ENCODE measurements at regions not wholly inside any gene's neighbourhood (a gene's known extent, or its start where the extent isn't known, plus 50 kb on each side); places are given as distances from the start of the nearest gene placed in this dataset.

DNA sequence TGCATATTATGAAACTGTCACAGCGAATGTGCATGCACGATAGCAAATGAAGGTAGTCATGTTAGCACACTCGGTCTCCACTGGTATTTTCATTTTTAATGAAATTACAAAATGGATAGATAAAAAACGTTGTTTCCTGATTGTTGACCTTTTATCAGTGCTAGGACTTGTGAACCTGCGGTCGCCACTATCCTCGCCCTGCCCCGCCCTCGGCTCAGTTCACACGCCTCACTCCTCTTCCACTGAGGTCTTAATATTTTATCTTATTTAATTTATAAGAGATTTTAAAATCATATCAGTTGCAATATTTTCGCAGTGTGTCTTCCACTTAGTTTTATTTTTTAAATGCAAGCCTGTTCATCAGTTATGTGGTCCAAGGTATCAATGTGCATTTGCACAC, 382.6 kb upstream of the IRX4 start:
- no peak for DNase-seq (ENCODE audit: low spot score)

DNA sequence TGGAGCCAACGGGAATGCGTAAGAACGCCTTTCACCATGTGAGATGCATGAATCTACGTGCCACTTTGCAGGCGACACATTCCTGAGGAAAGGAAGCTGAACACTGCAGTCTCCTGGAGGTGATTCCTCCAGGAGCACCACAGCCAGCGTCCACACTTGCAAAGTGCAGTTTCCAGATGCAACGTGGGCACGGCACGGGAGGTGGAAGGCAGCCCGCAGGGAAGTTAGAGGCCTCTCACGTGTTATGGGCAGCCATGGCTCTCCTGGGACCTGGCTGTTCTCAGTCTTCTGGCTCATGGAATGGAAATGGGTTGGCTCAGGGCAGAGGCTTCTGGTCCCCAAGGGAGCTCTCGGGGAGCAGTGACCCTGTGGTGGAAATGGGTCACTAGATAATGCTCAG, 381.0 kb upstream of the IRX4 start:
- Mint-ChIP-seq H3K4me3 (ENCODE audit: low read depth) (no peak overlapping the region), H3K27ac (no peak overlapping the region), H3K9me3 (no peaks in the 10 kb centered on the region), H3K36me3 (ENCODE audit: low read depth) (no peaks in the 10 kb centered on the region), H3K4me1 (ENCODE audit: low read depth) (no peaks in the 10 kb centered on the region), H3K27me3 (ENCODE audit: low read depth) (no peaks in the 10 kb centered on the region)
- no peak for DNase-seq (ENCODE audit: low spot score)
- intact Hi-C loops (cut with micrococcal nuclease) = no loop called here

More for the DNA sequence above, 382.6 kb upstream of the IRX4 start:
- Mint-ChIP-seq H3K9me3 (no peaks in the 10 kb centered on the region), H3K4me3 (ENCODE audit: low read depth) (no peak overlapping the region), H3K4me1 (ENCODE audit: low read depth) (no peaks in the 10 kb centered on the region), H3K27ac (no peak overlapping the region), H3K36me3 (ENCODE audit: low read depth) (no peaks in the 10 kb centered on the region), H3K27me3 (ENCODE audit: low read depth) (no peaks in the 10 kb centered on the region)
- intact Hi-C loops (cut with micrococcal nuclease) = no loop called here

DNA sequence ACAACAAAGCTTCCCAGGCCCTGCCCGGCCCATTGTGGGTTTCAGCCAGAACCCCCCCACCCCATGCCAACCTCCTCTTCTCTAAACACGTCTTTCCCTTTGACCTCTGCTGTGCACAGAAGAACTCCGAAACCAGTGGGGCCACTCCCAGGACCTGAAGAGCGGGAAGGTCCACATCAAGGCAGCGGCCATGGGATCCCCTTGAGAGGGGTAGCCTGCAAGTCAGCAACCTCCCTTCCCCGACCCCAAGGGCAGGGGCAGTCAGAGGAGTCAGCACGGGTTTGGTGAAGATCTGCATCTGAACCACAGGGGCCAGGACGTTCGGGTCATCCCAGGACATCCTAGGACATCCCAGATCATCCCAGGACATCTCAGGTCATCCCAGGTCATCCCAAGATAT, 379.9 kb upstream of the IRX4 start:
- no peak for DNase-seq (ENCODE audit: low spot score)
- no peaks in the 10 kb centered on the region for H3K36me3 Mint-ChIP-seq (ENCODE audit: low read depth)
- no peaks in the 10 kb centered on the region for H3K4me1 Mint-ChIP-seq (ENCODE audit: low read depth)
- no peaks in the 10 kb centered on the region for H3K27me3 Mint-ChIP-seq (ENCODE audit: low read depth)
- no peak overlapping the region for H3K4me3 Mint-ChIP-seq (ENCODE audit: low read depth)
- H3K9me3 Mint-ChIP-seq = no peaks in the 10 kb centered on the region
- intact Hi-C loops (cut with micrococcal nuclease) = no loop called here
- no peak overlapping the region for H3K27ac Mint-ChIP-seq

DNA sequence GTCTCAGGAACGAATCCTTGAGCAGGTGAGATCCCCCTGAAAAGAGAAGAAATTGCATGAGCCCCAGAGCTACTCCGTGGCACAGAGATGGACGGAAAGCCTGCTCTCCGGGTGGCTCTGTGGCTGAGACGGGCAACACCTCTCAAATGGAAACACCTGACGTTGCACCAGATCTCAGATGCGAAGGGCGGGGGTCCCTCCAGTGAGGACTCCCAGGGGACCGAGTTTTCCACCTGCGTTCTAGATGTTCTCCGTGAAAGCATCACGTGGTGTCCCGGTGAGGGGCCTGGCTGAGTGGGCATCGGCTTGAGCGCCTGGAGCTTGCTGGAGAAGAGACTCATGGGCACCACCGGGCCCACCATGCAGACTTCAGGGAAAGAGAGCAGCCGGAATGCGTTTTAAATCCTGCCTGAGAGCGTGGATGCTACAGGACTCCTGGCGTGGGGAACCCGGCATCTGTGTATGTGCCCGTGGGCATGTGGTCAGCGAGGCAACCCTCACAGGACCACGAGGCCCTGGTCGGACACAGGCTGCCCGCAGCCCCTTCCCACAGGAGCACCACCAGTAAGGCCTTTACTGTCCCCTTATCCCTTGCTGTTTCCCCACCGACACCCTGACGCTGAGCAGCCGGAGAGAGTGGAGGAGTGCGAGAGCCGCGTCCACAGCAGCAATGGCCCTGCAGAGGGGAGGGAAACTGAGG, 378.4 kb upstream of the IRX4 start:
- H3K4me1 Mint-ChIP-seq (ENCODE audit: low read depth) = no peaks in the 10 kb centered on the region
- H3K27ac Mint-ChIP-seq = no peak overlapping the region
- H3K27me3 Mint-ChIP-seq (ENCODE audit: low read depth) = no peaks in the 10 kb centered on the region
- no peak for DNase-seq (ENCODE audit: low spot score)
- H3K36me3 Mint-ChIP-seq (ENCODE audit: low read depth) = no peaks in the 10 kb centered on the region
- no peaks in the 10 kb centered on the region for H3K9me3 Mint-ChIP-seq
- H3K4me3 Mint-ChIP-seq (ENCODE audit: low read depth) = no peak overlapping the region
- intact Hi-C loops (cut with micrococcal nuclease) = no loop called here

DNA sequence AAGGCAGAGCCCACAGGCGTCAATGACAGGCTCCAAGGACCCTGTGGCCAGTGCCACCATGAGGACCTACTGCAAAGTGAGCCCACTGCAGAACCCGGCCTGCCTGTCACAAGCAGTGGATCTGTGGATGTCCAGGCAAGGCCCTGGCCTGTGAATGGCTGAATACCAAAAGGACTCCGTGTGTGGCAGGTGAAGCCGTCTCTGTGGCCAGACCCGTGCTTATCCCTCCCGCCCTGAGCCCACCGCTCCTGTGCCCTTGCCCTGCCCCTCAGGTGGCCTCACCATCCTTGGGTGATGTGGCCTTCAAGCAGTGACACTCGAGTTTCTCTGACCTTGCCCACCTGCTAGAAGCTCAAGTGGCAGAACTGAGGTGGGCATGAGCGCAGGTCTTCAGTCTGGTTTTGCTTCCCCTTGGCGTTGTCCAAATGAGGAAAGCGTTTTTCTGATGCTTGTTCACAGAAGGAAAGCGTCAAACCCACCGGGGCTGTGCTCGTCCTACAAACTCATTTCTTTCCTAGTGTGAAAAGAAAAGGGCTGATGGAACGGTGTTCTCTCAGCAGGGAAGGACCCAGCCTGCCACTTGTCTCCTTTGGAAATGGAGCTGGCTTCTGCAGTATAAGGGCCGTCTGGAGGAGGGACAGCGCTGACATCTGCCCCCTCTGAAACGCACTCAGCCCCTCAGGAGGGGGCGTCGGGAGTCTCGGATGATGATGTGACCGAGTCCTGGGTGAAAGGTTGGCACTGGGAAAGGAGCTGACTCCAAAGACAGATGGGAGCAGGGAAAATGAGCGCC, 377.7 kb upstream of the IRX4 start:
- H3K36me3 Mint-ChIP-seq (ENCODE audit: low read depth) = no peaks in the 10 kb centered on the region
- intact Hi-C loops (cut with micrococcal nuclease) = no loop called here

DNA sequence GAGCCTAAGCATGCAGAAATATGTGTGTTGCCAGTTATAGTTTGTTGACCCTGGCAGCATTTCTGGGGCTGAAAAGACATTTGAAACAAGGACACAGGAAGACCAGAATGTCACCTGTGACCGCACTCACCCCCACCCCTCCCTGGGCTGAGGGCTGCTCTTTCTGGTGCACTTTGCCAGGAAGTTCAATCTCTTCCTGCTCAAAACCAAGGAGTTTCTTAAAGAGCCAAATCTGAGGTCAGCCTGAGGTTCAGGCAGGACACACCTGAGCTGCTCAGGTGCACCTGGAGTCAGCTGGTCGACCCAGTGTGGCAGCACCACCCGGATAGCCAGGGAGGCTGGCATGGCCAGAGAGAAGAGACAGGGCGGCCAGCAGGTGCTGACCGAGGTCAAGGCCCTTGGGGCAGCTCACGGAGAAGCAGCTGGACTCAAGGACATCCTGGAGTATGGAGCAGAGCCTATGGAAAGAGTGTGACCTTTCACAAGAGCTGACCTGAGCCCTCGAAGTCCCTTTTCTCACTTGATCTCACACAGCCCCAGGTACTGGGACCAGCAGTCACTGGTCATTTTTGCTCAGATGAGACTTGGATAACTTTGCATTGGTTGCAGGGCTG, 376.9 kb upstream of the IRX4 start:
- no peak overlapping the region for H3K4me3 Mint-ChIP-seq (ENCODE audit: low read depth)
- H3K36me3 Mint-ChIP-seq (ENCODE audit: low read depth) = no peaks in the 10 kb centered on the region
- H3K9me3 Mint-ChIP-seq = no peaks in the 10 kb centered on the region
- DNase-seq (ENCODE audit: low spot score) = no peak
- H3K27me3 Mint-ChIP-seq (ENCODE audit: low read depth) = no peaks in the 10 kb centered on the region
- H3K4me1 Mint-ChIP-seq (ENCODE audit: low read depth) = no peaks in the 10 kb centered on the region
- H3K27ac Mint-ChIP-seq = no peak overlapping the region
- intact Hi-C loops (cut with micrococcal nuclease) = no loop called here

More for the DNA sequence above, 377.7 kb upstream of the IRX4 start:
- no peak for DNase-seq (ENCODE audit: low spot score)
- H3K27ac Mint-ChIP-seq = no peak overlapping the region
- H3K27me3 Mint-ChIP-seq (ENCODE audit: low read depth) = no peaks in the 10 kb centered on the region
- no peaks in the 10 kb centered on the region for H3K9me3 Mint-ChIP-seq
- H3K4me1 Mint-ChIP-seq (ENCODE audit: low read depth) = no peaks in the 10 kb centered on the region
- H3K4me3 Mint-ChIP-seq (ENCODE audit: low read depth) = no peak overlapping the region

DNA sequence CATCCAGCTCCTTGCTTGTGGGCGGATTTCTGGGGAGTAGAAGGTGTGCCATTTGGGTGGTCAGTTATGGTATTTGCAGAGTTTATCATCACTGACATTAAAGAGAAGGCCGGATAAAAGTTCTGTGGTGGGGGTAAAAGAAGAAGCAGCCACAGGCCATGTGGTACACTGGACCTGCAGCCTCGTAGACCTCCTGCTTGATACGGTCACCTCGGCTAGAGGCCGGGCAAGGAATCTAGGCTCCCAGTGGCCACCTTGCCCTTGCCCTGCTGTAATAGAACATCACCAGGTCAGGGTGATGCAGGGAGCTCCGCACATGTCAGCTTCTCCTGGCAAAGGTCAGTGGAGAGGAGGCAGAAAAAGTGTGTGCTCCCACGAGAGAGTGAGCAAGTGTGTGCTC, 376.1 kb upstream of the IRX4 start:
- Mint-ChIP-seq H3K9me3 (no peaks in the 10 kb centered on the region), H3K27me3 (ENCODE audit: low read depth) (no peaks in the 10 kb centered on the region), H3K4me3 (ENCODE audit: low read depth) (no peak overlapping the region), H3K36me3 (ENCODE audit: low read depth) (no peaks in the 10 kb centered on the region), H3K27ac (no peak overlapping the region), H3K4me1 (ENCODE audit: low read depth) (no peaks in the 10 kb centered on the region)
- intact Hi-C loops (cut with micrococcal nuclease) = no loop called here
- DNase-seq (ENCODE audit: low spot score) = no peak

DNA sequence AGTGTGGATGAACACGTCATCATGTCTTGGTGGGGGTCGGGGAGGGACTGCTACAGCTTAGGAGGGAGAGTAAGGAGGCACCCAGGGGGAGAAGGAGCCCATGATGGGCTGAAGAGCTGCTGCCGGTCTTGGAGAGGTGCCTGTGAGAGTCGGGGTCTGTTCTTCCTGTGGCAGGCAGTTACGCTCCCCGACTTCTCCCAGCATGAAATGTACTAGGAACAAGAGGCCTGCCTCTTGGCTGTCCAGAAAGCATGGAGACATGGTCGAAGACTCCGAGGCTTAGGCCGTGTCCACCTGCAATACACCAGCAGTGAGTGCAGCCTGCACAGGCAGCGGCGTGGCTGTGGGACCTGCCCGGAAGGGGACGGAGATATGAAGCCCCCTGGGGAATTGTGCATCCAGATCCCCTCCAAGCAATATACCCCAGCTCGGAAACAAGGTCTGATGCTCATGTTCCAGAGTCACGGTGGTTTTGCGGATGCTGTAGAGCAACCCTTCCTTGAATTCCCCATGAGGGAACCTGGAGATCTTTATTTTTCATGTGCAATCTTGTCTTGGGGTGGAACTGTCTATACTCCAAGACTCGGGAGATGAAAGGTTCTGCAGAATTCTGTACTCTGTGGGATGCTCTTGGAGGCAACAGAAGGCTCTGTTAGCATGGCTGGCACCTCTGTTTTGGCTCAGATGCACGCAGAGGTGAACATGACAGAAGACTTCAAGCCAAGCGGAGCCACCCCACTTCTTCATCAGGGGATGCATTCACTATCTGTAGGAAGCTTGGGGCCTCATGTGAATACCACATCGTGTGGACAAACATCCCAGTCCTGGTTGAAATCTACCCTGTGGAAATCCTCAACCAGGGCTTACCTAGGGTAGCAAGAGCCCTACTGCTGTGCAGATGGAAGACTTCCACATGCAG, 374.9 kb upstream of the IRX4 start:
- no peak overlapping the region for H3K4me3 Mint-ChIP-seq (ENCODE audit: low read depth)
- DNase-seq (ENCODE audit: low spot score) = no peak
- no peak overlapping the region for H3K27ac Mint-ChIP-seq
- H3K27me3 Mint-ChIP-seq (ENCODE audit: low read depth) = no peaks in the 10 kb centered on the region
- intact Hi-C loops (cut with micrococcal nuclease) = no loop called here
- no peaks in the 10 kb centered on the region for H3K4me1 Mint-ChIP-seq (ENCODE audit: low read depth)
- no peaks in the 10 kb centered on the region for H3K9me3 Mint-ChIP-seq
- H3K36me3 Mint-ChIP-seq (ENCODE audit: low read depth) = no peaks in the 10 kb centered on the region

DNA sequence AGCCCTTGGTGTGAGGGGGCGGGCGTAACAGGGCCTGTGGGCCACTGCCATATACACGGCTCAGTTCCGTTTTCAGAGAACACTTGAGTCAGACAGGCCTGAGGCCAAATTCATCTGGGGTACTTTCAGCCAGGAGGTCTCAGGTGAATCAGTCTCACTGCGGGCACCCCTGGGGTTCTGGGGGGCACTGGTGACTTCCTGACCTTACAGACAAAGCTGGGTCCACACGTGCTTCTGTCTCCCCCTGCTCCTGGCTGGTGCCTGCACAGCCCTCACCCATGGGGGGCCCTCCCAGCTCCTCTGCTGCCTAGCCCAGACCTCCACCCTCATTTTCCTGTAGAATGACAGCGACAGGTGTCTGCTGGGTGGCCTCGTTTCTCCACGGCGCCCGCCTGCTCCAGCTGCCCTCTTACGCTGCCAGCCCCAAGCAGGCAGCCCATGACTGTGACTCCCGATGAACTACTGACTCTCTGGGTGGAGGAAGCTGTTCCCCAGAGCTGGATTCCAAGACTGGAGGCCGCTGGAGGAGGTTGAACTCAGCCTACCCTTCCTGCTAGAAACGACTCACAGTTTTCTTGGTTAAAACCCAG, 374.1 kb upstream of the IRX4 start:
- no peaks in the 10 kb centered on the region for H3K36me3 Mint-ChIP-seq (ENCODE audit: low read depth)
- H3K9me3 Mint-ChIP-seq = no peaks in the 10 kb centered on the region
- no peaks in the 10 kb centered on the region for H3K4me1 Mint-ChIP-seq (ENCODE audit: low read depth)
- H3K27me3 Mint-ChIP-seq (ENCODE audit: low read depth) = no peaks in the 10 kb centered on the region
- intact Hi-C loops (cut with micrococcal nuclease) = no loop called here
- DNase-seq (ENCODE audit: low spot score) = no peak
- no peak overlapping the region for H3K4me3 Mint-ChIP-seq (ENCODE audit: low read depth)
- H3K27ac Mint-ChIP-seq = no peak overlapping the region

DNA sequence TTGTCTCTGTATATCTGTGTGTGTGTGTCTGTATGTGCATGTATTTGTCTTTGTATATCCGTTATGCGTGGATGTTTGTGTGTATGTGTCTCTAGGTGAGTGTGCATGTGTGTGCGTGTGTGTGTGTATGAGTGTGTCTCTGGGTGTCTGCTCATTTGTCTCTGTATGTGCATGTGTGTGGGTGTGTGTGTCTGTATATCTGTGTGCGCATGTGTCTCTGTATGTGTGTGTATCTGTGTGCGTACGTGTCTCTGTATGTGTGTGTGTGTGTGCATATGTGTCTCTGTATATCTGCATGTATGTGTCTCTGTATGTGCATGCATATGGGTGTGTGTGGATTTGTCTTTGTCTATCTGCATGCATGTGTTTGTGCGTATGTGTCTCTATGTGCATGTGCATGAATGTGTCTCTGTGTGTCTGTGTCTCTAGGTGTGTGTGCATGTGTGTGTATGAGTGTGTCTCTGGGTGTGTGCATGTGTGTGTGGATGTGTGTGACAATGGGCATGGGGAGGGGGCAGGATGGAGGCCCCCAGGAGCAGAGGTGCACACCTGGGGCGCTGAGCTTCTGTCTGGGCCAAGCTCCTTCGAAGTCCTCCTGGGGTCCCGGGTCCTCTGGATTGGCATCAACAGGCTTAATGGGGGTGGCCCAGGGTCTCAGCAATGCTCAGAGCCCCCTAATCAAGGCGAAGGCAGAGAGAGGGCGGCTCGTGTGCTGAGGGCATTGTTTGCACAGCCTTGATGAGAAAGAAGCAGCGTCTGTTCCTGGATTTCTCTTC, 373.4 kb upstream of the IRX4 start:
- no peak for DNase-seq (ENCODE audit: low spot score)
- no peak overlapping the region for H3K4me3 Mint-ChIP-seq (ENCODE audit: low read depth)
- no peaks in the 10 kb centered on the region for H3K4me1 Mint-ChIP-seq (ENCODE audit: low read depth)
- H3K27ac Mint-ChIP-seq = no peak overlapping the region
- intact Hi-C loops (cut with micrococcal nuclease) = no loop called here
- no peaks in the 10 kb centered on the region for H3K9me3 Mint-ChIP-seq
- no peaks in the 10 kb centered on the region for H3K36me3 Mint-ChIP-seq (ENCODE audit: low read depth)
- no peaks in the 10 kb centered on the region for H3K27me3 Mint-ChIP-seq (ENCODE audit: low read depth)

DNA sequence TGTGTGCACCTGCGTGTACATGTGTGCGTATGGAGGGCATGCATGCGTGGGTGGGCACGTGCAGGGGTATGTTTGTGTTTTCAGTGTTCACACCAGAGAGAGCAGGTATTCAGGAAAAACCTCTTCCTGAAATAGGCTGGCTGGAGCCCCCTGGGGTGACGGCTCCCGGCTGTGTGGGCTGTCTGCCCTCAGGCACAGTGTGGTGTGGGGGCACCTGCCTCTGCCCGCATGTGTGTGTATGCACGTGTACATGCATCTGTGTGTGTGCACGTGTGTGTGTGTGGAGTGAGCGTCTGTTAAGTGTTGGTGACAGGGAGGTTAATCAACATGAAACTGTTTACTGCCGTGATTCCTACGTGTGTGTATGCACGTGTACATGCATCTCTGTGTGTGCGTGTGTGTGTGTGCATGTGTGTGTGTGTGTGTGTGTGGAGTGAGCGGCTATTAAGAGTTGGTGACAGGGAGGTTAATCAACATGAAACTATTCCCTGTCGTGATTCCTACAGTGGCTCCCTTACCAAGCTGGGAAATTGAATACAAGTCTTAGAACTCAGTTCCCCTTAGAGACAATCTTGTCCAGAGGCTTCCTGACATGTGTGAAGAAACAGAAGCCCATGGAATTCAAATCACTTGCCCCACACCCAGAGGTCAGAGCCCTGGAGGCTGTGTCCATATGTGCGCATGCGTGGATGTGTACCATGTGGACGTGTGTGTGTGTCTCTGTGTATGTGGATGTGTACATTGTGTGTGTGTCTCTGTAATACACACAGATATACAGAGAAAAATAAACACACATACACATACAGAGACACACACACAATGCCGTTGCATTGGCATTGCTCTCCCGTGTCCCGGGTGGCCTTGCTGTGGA, 372.4 kb upstream of the IRX4 start:
- no peaks in the 10 kb centered on the region for H3K4me1 Mint-ChIP-seq (ENCODE audit: low read depth)
- H3K36me3 Mint-ChIP-seq (ENCODE audit: low read depth) = no peaks in the 10 kb centered on the region
- no peaks in the 10 kb centered on the region for H3K9me3 Mint-ChIP-seq
- DNase-seq (ENCODE audit: low spot score) = no peak
- no peak overlapping the region for H3K27ac Mint-ChIP-seq
- H3K27me3 Mint-ChIP-seq (ENCODE audit: low read depth) = no peaks in the 10 kb centered on the region
- intact Hi-C loops (cut with micrococcal nuclease) = no loop called here
- no peak overlapping the region for H3K4me3 Mint-ChIP-seq (ENCODE audit: low read depth)

All from activated T-helper 2 cell treated with anti-CD3 and anti-CD28 coated beads, Interferon-gamma antibody, Interleukin-2, Interleukin-4, amounts not matched to agents 10 μg/mL and 5 μg/mL and 100 μg/mL, durations not matched to agents 14 hours and 24 hours and 36 hours (primary cell).